H1 (cell line): ENCODE measurements at regions not wholly inside any gene's neighbourhood (a gene's known extent, or its start where the extent isn't known, plus 50 kb on each side); places are given as distances from the start of the nearest gene placed in this dataset.

Experiments
- CTCF ChIA-PET: fragments of 300-600 bp; sonication (Branson Sonifier 250); formaldehyde crosslinking; loops from one replicate; lab custom pipeline; 2021; ENCODE audit not compliant: partially characterized antibody; lab: Charles Lee
- POLR2A ChIA-PET: fragments of 300-600 bp; sonication (Branson Sonifier 250); formaldehyde crosslinking; loops from one replicate; lab custom pipeline; 2021; ENCODE audit warnings: inconsistent platforms; ENCODE audit not compliant: partially characterized antibody; lab: Charles Lee
- DNase-seq, 2 experiments: peaks; one replicate each; pipeline versions ENCODE4 v3.0.0 to v3.0.0-alpha.2; 2010 to 2022; ENCODE audit warnings: low spot score in 2 of 2, low read depth in 1 of 2, mixed read lengths in 1 of 2
- FAIRE-seq: peaks from 2 replicates; lab custom pipeline; 2011; peaks lifted over from hg19 to GRCh38; lab: Jason Lieb, UNC
- H2AFZ ChIP-seq: 2 replicates; pipeline ENCODE4 v1.8.1; 2012; ENCODE audit warnings: low read length, inconsistent platforms
- H2AK5ac ChIP-seq: 2 replicates; pipeline ENCODE4 v1.6.1; 2013; ENCODE audit warnings: low read depth, low read length
- H2BK120ac ChIP-seq: replicated peaks from 2 replicates; pipeline ENCODE3; 2013; ENCODE audit warnings: low read depth, low read length, inconsistent platforms
- H2BK12ac ChIP-seq: 2 replicates; pipeline ENCODE4 v1.6.1; 2013; ENCODE audit warnings: low read depth, low read length
- H2BK15ac ChIP-seq: 2 replicates; pipeline ENCODE4 v1.6.1; 2013; ENCODE audit warnings: low read length
- H2BK20ac ChIP-seq: 2 replicates; pipeline ENCODE4 v1.6.1; 2013; ENCODE audit warnings: low read length
- H2BK5ac ChIP-seq: 2 replicates; pipeline ENCODE4 v1.6.1; 2013; ENCODE audit warnings: low read depth, low read length
- H3K14ac ChIP-seq: 2 replicates; pipeline ENCODE4 v1.6.1; 2013; ENCODE audit warnings: inconsistent platforms; ENCODE audit not compliant: insufficient read length
- H3K18ac ChIP-seq: 2 replicates; pipeline ENCODE4 v1.6.1; 2013; ENCODE audit warnings: low read length; ENCODE audit errors: extremely low read depth
- H3K23ac ChIP-seq: 2 replicates; pipeline ENCODE4 v1.6.1; 2013; ENCODE audit warnings: inconsistent platforms; ENCODE audit not compliant: insufficient read length
- H3K23me2 ChIP-seq: 2 replicates; pipeline ENCODE4 v1.6.1; 2013; ENCODE audit warnings: low read depth, low read length
- H3K27ac ChIP-seq: 2 replicates; pipeline ENCODE4 v1.6.1; 2011; ENCODE audit warnings: low read depth, low read length, inconsistent platforms
- H3K27me3 ChIP-seq, 4 experiments: replicated peaks in 1 of 4; 1 replicate in 1 of 4; 2 replicates in 3 of 4; pipeline versions ENCODE4 v1.6.1 to v1.8.1; 2011 to 2013; ENCODE audit warnings: low read length in 3 of 4, mild to moderate bottlenecking in 3 of 4, inconsistent platforms in 2 of 4, mixed read lengths in 2 of 4, moderate library complexity in 1 of 4; ENCODE audit not compliant: control insufficient read depth in 3 of 4, insufficient read depth in 3 of 4; ENCODE audit errors: extremely low read depth in 1 of 4
- H3K36me3 ChIP-seq, 4 experiments: 2 replicates each; pipeline versions ENCODE4 v1.6.1 to v1.8.1; 2011 to 2013; ENCODE audit warnings: mild to moderate bottlenecking in 4 of 4, low read length in 3 of 4, moderate library complexity in 2 of 4, control low read depth in 1 of 4, inconsistent platforms in 1 of 4; ENCODE audit not compliant: insufficient read depth in 4 of 4, control insufficient read depth in 2 of 4
- H3K4ac ChIP-seq: replicated peaks from 2 replicates; pipeline ENCODE3; 2013; ENCODE audit warnings: low read length, low read depth, mixed read lengths, inconsistent platforms; ENCODE audit not compliant: insufficient read length
- H3K4me1 ChIP-seq, 4 experiments: replicated peaks in 1 of 4; 1 replicate in 1 of 4; 2 replicates in 3 of 4; pipeline versions ENCODE4 v1.6.1 to v1.8.1; 2011 to 2013; ENCODE audit warnings: low read length in 3 of 4, inconsistent platforms in 2 of 4, mixed read lengths in 1 of 4; ENCODE audit not compliant: insufficient read depth in 4 of 4, control insufficient read depth in 3 of 4
- H3K4me2 ChIP-seq, 2 experiments: 2 replicates each; pipeline versions ENCODE4 v1.6.1 to v1.8.1; 2011 to 2013; ENCODE audit warnings: low read depth in 2 of 2, low read length in 2 of 2, control low read depth in 1 of 2, inconsistent platforms in 1 of 2, mild to moderate bottlenecking in 1 of 2; ENCODE audit not compliant: insufficient read depth in 1 of 2
- H3K4me3 ChIP-seq, 4 experiments: fragments of 200-600, 300-600 bp in 1 of 4; sonication (generic), shearing (Covaris generic), sonication (Bioruptor Twin) in 1 of 4; 2 replicates each; pipeline versions ENCODE4 v1.5.1 to v1.8.1; 2011 to 2016; ENCODE audit warnings: low read length in 4 of 4, low read depth in 3 of 4, control low read depth in 2 of 4, inconsistent platforms in 2 of 4, mild to moderate bottlenecking in 2 of 4, mixed read lengths in 1 of 4, moderate library complexity in 1 of 4; ENCODE audit not compliant: insufficient read depth in 2 of 4; ENCODE audit errors: extremely low read depth in 1 of 4
- H3K56ac ChIP-seq: replicated peaks from 2 replicates; pipeline ENCODE3; 2013; ENCODE audit warnings: low read depth, mild to moderate bottlenecking, mixed read lengths, low read length, inconsistent platforms; ENCODE audit not compliant: insufficient read length
- H3K79me1 ChIP-seq: 2 replicates; pipeline ENCODE4 v1.6.1; 2013; ENCODE audit warnings: low read depth, low read length, control low read depth
- H3K79me2 ChIP-seq, 2 experiments: 2 replicates each; pipeline versions ENCODE4 v1.6.1 to v1.8.1; 2012 to 2013; ENCODE audit warnings: low read length in 2 of 2, mild to moderate bottlenecking in 2 of 2, inconsistent platforms in 1 of 2; ENCODE audit not compliant: insufficient read depth in 2 of 2, control insufficient read depth in 1 of 2
- H3K9ac ChIP-seq, 4 experiments: replicated peaks in 1 of 4; 1 replicate in 1 of 4; 2 replicates in 3 of 4; pipeline versions ENCODE4 v1.6.1 to v1.8.1; 2011 to 2013; ENCODE audit warnings: low read depth in 3 of 4, low read length in 3 of 4, control low read depth in 2 of 4, mild to moderate bottlenecking in 2 of 4, moderate library complexity in 2 of 4, inconsistent platforms in 1 of 4; ENCODE audit errors: extremely low read depth in 1 of 4
- H3K9me3 ChIP-seq, 2 experiments: 2 replicates each; pipeline versions ENCODE4 v1.6.1 to v1.8.1; 2012 to 2013; ENCODE audit warnings: mild to moderate bottlenecking in 2 of 2, moderate library complexity in 2 of 2, control low read depth in 1 of 2, inconsistent platforms in 1 of 2, low read depth in 1 of 2, low read length in 1 of 2, mixed read lengths in 1 of 2; ENCODE audit not compliant: insufficient read depth in 2 of 2
- H4K20me1 ChIP-seq, 2 experiments: replicated peaks in 1 of 2; 2 replicates each; pipeline versions ENCODE3 to v1.8.1; 2011 to 2013; ENCODE audit warnings: inconsistent platforms in 2 of 2, low read length in 2 of 2, mild to moderate bottlenecking in 1 of 2; ENCODE audit not compliant: insufficient read depth in 2 of 2, control insufficient read depth in 1 of 2
- H4K5ac ChIP-seq: 2 replicates; pipeline ENCODE4 v1.6.1; 2013; ENCODE audit warnings: low read length, low read depth, mixed read lengths, inconsistent platforms; ENCODE audit not compliant: insufficient read length
- H4K8ac ChIP-seq: 2 replicates; pipeline ENCODE4 v1.8.0; 2013; ENCODE audit warnings: mild to moderate bottlenecking, moderate library complexity, low read length, inconsistent platforms; ENCODE audit not compliant: insufficient read depth; ENCODE audit errors: extremely low read depth
- H4K91ac ChIP-seq: replicated peaks from 2 replicates; pipeline ENCODE3; 2013; ENCODE audit warnings: low read length, mixed read lengths, inconsistent platforms; ENCODE audit not compliant: insufficient read length
- EGR1 ChIP-seq: IDR thresholded peaks from 2 replicates; pipeline ENCODE4 v1.6.1; 2011; ENCODE audit warnings: low read depth, low read length, borderline replicate concordance
- SRF ChIP-seq: IDR thresholded peaks from 2 replicates; pipeline ENCODE4 v1.6.1; 2011; ENCODE audit warnings: mild to moderate bottlenecking, low read depth, low read length, moderate library complexity
- TEAD4 ChIP-seq: IDR thresholded peaks from 2 replicates; pipeline ENCODE4 v1.6.1; 2012; ENCODE audit warnings: low read depth, low read length, inconsistent platforms, mixed read lengths
- WGBS, 2 experiments: shearing (Covaris generic) in 1 of 2; methylation state at CpG; one replicate each; pipeline versions ENCODE4 v1.1.6 to v1.1.7; 2013 to 2015; ENCODE audit warnings: low lambda C conversion rate in 2 of 2, mixed read lengths in 2 of 2, inconsistent platforms in 1 of 2, low coverage in 1 of 2, missing lambda C conversion rate in 1 of 2; ENCODE audit not compliant: insufficient replicate concordance in 2 of 2, insufficient coverage in 1 of 2, insufficient read length in 1 of 2; ENCODE audit errors: extremely low coverage in 1 of 2, missing lambda C conversion rate in 1 of 2; 5-methylcytosine and 5-hydroxymethylcytosine counted together
- TF ChIP-seq, protein P1 (sequence below): IDR thresholded peaks from 2 replicates; pipeline ENCODE4 v1.6.1; 2011; ENCODE audit warnings: low read depth, mild to moderate bottlenecking, low read length; ENCODE audit not compliant: insufficient read depth
- TF ChIP-seq, protein P2 (sequence below): IDR thresholded peaks from 2 replicates; pipeline ENCODE4 v1.6.1; 2012; ENCODE audit warnings: low read length, inconsistent platforms

DNA sequence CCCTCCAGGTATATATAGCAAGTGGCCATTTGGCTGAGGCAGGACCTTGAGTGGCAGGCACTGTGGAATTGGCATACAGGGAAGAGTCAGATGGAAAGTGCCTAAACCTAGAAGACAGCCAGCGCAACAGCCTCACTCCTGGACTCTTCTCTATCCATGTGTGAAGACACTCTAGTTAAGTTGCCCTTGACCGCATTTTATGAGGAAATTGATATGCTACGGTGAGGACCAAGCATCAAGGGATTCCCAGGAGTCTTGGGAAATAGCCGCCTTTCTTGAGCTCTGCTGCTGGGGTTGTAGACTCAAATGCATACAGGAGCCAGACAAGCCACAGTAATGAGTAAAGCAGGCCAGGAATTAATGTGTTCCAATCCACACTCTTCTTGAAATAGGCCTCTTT lies 145.9 kb upstream of the KAZN start:
- Histone ChIP-seq H3K79me2 (no peaks in the 10 kb centered on the region), H4K8ac (no peak overlapping the region), H3K4ac (no peak overlapping the region), H2BK12ac (no peak overlapping the region), H4K5ac (no peak overlapping the region), H2BK15ac (no peak overlapping the region), H2BK120ac (no peak overlapping the region), H3K4me2 (no peak overlapping the region), H2BK20ac (no peak overlapping the region), H3K27me3 (no peaks in the 10 kb centered on the region), H3K9me3 (no peaks in the 10 kb centered on the region), H3K4me3 (no peak overlapping the region), H3K14ac (no peak overlapping the region), H3K27ac (no peak overlapping the region), H2AK5ac (no peak overlapping the region), H3K4me1 (no peaks in the 10 kb centered on the region), H3K79me1 (no peaks in the 10 kb centered on the region), H2BK5ac (no peak overlapping the region), H3K23me2 (no peaks in the 10 kb centered on the region), H4K91ac (no peak overlapping the region), H3K9ac (no peak overlapping the region; a peak in 1 of 7 replicates), H3K56ac (no peak overlapping the region), H4K20me1 (no peaks in the 10 kb centered on the region), H2AFZ (no peak overlapping the region; the same call in 1 of the 2 replicates), H3K23ac (no peak overlapping the region), H3K36me3 (no peaks in the 10 kb centered on the region), H3K18ac (no peak overlapping the region)
- WGBS, 2 experiments: 90% methylated on average over 4 of the region's 4 CpGs; no CpG with 5 or more reads in 1 of the 2 experiments
- CTCF ChIA-PET: interaction anchor here (1.4 kb wide), 1 partner anchor 10 kb away, joined by 3 read pairs; no protein-coding TSS in a partner anchor
- TF ChIP-seq, protein P1, sequence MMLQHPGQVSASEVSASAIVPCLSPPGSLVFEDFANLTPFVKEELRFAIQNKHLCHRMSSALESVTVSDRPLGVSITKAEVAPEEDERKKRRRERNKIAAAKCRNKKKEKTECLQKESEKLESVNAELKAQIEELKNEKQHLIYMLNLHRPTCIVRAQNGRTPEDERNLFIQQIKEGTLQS: no peak
- TF ChIP-seq SRF (no peak), TEAD4 (no peak), EGR1 (no peak)
- TF ChIP-seq, protein P2, sequence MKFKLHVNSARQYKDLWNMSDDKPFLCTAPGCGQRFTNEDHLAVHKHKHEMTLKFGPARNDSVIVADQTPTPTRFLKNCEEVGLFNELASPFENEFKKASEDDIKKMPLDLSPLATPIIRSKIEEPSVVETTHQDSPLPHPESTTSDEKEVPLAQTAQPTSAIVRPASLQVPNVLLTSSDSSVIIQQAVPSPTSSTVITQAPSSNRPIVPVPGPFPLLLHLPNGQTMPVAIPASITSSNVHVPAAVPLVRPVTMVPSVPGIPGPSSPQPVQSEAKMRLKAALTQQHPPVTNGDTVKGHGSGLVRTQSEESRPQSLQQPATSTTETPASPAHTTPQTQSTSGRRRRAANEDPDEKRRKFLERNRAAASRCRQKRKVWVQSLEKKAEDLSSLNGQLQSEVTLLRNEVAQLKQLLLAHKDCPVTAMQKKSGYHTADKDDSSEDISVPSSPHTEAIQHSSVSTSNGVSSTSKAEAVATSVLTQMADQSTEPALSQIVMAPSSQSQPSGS: no peak
- no peak for FAIRE-seq
- DNase-seq: no peak
- POLR2A ChIA-PET: no interaction called here
